Astrocyte of the spinal cord (primary cell): ENCODE measurements at regions not wholly inside any gene's neighbourhood (a gene's known extent, or its start where the extent isn't known, plus 50 kb on each side); places are given as distances from the start of the nearest gene placed in this dataset.

Experiments used
- DNase-seq: peaks from one replicate; pipeline ENCODE4 v3.0.0; 2011; ENCODE audit warnings: low read depth, low spot score
- H3K4me3 ChIP-seq: 2 replicates; pipeline ENCODE4 v1.5.1; 2011; ENCODE audit warnings: low read depth, mild to moderate bottlenecking, low read length, moderate library complexity
- in situ Hi-C: cut with HindIII; loops from 2 replicates; pipeline ENCODE4 v1.10.0; 2017; ENCODE audit warnings: low sequenced_read_pairs
- TF ChIP-seq, protein P1 (sequence below): IDR thresholded peaks from 2 replicates; pipeline ENCODE4 v1.5.1; 2012; ENCODE audit warnings: low read depth, mild to moderate bottlenecking, low read length, inconsistent platforms

- no peak overlapping the region for H3K4me3 ChIP-seq
- DNase-seq: no peak
- TF ChIP-seq, protein P1, sequence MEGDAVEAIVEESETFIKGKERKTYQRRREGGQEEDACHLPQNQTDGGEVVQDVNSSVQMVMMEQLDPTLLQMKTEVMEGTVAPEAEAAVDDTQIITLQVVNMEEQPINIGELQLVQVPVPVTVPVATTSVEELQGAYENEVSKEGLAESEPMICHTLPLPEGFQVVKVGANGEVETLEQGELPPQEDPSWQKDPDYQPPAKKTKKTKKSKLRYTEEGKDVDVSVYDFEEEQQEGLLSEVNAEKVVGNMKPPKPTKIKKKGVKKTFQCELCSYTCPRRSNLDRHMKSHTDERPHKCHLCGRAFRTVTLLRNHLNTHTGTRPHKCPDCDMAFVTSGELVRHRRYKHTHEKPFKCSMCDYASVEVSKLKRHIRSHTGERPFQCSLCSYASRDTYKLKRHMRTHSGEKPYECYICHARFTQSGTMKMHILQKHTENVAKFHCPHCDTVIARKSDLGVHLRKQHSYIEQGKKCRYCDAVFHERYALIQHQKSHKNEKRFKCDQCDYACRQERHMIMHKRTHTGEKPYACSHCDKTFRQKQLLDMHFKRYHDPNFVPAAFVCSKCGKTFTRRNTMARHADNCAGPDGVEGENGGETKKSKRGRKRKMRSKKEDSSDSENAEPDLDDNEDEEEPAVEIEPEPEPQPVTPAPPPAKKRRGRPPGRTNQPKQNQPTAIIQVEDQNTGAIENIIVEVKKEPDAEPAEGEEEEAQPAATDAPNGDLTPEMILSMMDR: no peak
- in situ Hi-C loops: no loop called here
These were observed 53.6 kb upstream of the EPCAM start for GRCh38 chr2:47315475-47315874.

DNA sequence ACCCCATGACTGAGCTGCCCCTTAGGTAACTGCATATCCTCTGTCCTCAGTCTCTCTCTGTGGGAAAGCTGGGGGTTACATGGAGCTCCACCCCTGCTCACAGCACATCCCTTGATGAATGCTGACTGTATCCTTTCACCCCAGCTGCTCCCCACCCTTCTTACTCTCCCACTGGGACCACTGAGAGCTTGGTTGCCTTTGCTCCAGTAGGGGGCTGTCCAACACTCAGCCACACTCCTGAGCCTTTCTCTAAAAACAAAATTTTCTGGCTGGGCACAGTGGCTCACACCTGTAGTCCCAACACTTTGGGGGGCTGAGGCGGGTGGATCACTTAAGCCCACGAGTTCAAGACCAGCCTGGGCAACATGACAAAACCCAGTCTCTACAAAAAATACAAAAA, 55.4 kb upstream of the EPCAM start:
- H3K4me3 ChIP-seq: no peak overlapping the region
- DNase-seq: no peak
- TF ChIP-seq, protein P1: peak; percentile 22
- in situ Hi-C loops: no loop called here

- in situ Hi-C loops: no loop called here
- no peak for DNase-seq
- TF ChIP-seq, protein P1: no peak
- no peak overlapping the region for H3K4me3 ChIP-seq
These were observed 55.9 kb upstream of the EPCAM start for GRCh38 chr2:47313141-47313691.

GRCh38 chr2:47312491-47312850, 56.6 kb upstream of the EPCAM start:
- DNase-seq: no peak
- TF ChIP-seq, protein P1: no peak
- H3K4me3 ChIP-seq: no peak overlapping the region
- in situ Hi-C loops: no loop called here

DNA sequence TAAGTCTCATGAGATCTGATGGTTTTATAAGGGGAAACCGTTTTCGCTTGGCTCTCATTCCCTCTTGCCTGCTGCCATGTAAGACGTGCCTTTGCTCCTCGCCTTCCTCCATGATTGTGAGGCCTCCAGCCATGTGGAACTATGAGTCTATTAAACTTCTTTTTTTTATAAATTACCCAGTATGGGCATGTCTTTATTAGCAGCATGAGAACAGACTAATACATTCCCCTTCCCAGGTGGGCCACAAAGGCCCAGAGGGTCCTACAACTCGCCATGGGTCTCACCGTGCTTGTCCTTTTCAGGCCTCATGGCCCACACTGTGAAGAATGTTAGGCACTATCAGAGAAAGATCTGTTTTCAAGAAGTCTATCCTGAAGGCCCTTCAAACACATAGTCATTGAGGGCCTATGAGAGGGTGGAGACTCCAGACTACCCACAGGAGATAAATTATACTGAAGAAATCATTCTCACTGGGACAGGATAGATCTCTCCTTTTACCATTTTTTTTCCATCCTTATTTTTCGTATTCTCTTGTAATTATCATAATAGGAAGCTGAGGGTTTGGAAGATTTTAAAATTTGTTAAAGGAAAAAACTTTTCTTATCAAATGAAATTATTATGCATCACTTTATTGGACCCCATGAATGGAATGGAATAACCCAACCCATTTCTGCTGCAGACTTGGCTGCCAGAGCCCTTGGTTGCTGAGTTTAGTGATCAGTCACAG, 57.2 kb upstream of the EPCAM start:
- in situ Hi-C loops: no loop called here
- TF ChIP-seq, protein P1: no peak
- DNase-seq: no peak

DNA sequence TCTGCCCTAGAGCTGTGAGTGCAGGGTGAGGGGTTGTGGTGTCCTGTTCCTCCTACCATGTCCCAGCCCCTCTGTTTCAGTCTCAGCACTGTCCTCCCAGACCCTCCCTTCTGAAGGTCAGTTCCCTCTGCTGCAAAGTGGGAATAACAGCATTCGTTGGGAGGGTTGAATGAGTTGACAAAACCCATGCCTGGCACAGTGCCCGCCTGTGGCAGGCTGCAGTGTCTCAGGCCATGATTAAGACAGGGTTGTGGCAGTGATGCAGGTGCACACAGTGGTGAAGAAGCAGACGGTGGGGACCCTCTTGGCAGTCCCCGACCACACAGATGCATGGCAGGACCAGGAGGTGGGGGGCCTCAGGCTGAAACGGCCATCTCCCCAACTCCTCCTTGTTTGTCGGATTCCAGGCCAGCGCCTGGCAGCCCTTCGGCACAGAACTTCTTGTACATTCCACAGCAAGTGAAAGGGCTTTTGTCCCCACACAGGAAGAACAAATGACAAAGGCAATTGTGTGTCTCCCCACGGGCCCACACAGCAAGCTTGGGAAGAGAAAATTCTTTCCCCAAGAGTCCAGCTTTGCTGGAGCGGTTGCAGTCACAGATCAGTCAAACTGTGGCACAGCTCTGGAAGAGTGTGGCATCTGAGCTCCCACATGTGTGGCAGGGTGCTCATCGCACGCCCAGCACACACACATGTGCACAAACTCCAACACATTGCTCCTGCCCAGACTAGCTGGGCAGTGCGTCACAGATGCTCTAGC, 58.1 kb upstream of the EPCAM start:
- DNase-seq: no peak
- TF ChIP-seq, protein P1: no peak
- no peak overlapping the region for H3K4me3 ChIP-seq
- in situ Hi-C loops: no loop called here

More for the DNA sequence above, 57.2 kb upstream of the EPCAM start:
- no peak overlapping the region for H3K4me3 ChIP-seq
